Nephron (organoid): ENCODE measurements at regions not wholly inside any gene's neighbourhood (a gene's known extent, or its start where the extent isn't known, plus 50 kb on each side); places are given as distances from the start of the nearest gene placed in this dataset.

Experiments
- H3K27ac Mint-ChIP-seq, 3 experiments: 2 replicates each; pipeline ENCODE4 v1.8.0; 2020; ENCODE audit warnings: mixed read lengths in 3 of 3, mild to moderate bottlenecking in 2 of 3, moderate library complexity in 1 of 3
- H3K27me3 Mint-ChIP-seq: 2 replicates; pipeline ENCODE4 v1.8.0; 2021; ENCODE audit warnings: low read depth, mild to moderate bottlenecking, moderate library complexity, mixed read lengths
- H3K36me3 Mint-ChIP-seq: 2 replicates; pipeline ENCODE4 v1.8.0; 2020; ENCODE audit warnings: low read depth, mixed read lengths
- H3K4me1 Mint-ChIP-seq: 2 replicates; pipeline ENCODE4 v1.8.0; 2020; ENCODE audit warnings: mixed read lengths
- H3K4me3 Mint-ChIP-seq, 3 experiments: 2 replicates each; pipeline ENCODE4 v1.8.0; 2020; ENCODE audit warnings: mild to moderate bottlenecking in 3 of 3, mixed read lengths in 3 of 3, moderate library complexity in 2 of 3
- H3K9me3 Mint-ChIP-seq: 2 replicates; pipeline ENCODE4 v1.8.0; 2020; ENCODE audit warnings: mixed read lengths
- CTCF ChIP-seq, 3 experiments: fragments of 200-600 bp; sonication (generic); IDR thresholded peaks; one replicate each; pipeline ENCODE4 v1.5.0; 2021; ENCODE audit warnings: antibody characterized with exemption in 3 of 3; ENCODE audit not compliant: unreplicated experiment in 3 of 3

GRCh38 chr2:134083548-134083947 is 170.3 kb upstream of the MGAT5 start:
- Mint-ChIP-seq H3K9me3 (no peaks in the 10 kb centered on the region), H3K36me3 (no peaks in the 10 kb centered on the region), H3K4me1 (peaks cover 19% of the 10 kb centered on the region), H3K4me3 (no peak overlapping the region), H3K27me3 (peaks cover 19% of the 10 kb centered on the region), H3K27ac (no peak overlapping the region)
- no peak for TF ChIP-seq CTCF (IDR thresholded peaks at IDR 0.05; ENCODE audit: unreplicated experiment in 3 of 3)

- peaks cover 8% of the 10 kb centered on the region for H3K9me3 Mint-ChIP-seq
- no peak overlapping the region for H3K4me3 Mint-ChIP-seq
- peak overlapping the region; percentile 86 to 93 (median 92) for H3K27ac Mint-ChIP-seq
- no peaks in the 10 kb centered on the region for H3K36me3 Mint-ChIP-seq
- no peak for TF ChIP-seq CTCF (IDR thresholded peaks at IDR 0.05; ENCODE audit: unreplicated experiment in 3 of 3)
- peaks cover 7% of the 10 kb centered on the region for H3K4me1 Mint-ChIP-seq
- peaks cover 6% of the 10 kb centered on the region for H3K27me3 Mint-ChIP-seq
These were observed 167.2 kb upstream of the MGAT5 start for GRCh38 chr2:134086594-134087219.

- peaks cover 7% of the 10 kb centered on the region for H3K4me1 Mint-ChIP-seq
- peaks cover 6% of the 10 kb centered on the region for H3K27me3 Mint-ChIP-seq
- no peak for TF ChIP-seq CTCF (IDR thresholded peaks at IDR 0.05; ENCODE audit: unreplicated experiment in 3 of 3)
These were observed 166.4 kb upstream of the MGAT5 start for GRCh38 chr2:134087371-134087921.

GRCh38 chr2:134089454-134089853 is 164.4 kb upstream of the MGAT5 start:
- peaks cover 8% of the 10 kb centered on the region for H3K9me3 Mint-ChIP-seq
- no peaks in the 10 kb centered on the region for H3K36me3 Mint-ChIP-seq
- H3K27me3 Mint-ChIP-seq: peaks cover 6% of the 10 kb centered on the region
- no peak overlapping the region for H3K4me3 Mint-ChIP-seq
- TF ChIP-seq CTCF (IDR thresholded peaks at IDR 0.05; ENCODE audit: unreplicated experiment in 3 of 3): no peak
- H3K27ac Mint-ChIP-seq: no peak overlapping the region
- H3K4me1 Mint-ChIP-seq: peaks cover 7% of the 10 kb centered on the region

More at GRCh38 chr2:134087371-134087921, 166.4 kb upstream of the MGAT5 start:
- Mint-ChIP-seq H3K4me3 (no peak overlapping the region), H3K36me3 (no peaks in the 10 kb centered on the region), H3K9me3 (peaks cover 8% of the 10 kb centered on the region), H3K27ac (peak overlapping the region; percentile 86 to 93 (median 92))

- H3K4me3 Mint-ChIP-seq: no peak overlapping the region
- no peaks in the 10 kb centered on the region for H3K4me1 Mint-ChIP-seq
- H3K36me3 Mint-ChIP-seq: no peaks in the 10 kb centered on the region
- peaks cover 10% of the 10 kb centered on the region for H3K27me3 Mint-ChIP-seq
- TF ChIP-seq CTCF (IDR thresholded peaks at IDR 0.05; ENCODE audit: unreplicated experiment in 3 of 3): no peak
- no peaks in the 10 kb centered on the region for H3K9me3 Mint-ChIP-seq
- peak overlapping the region in 1 of 3 experiments; percentile 61 for H3K27ac Mint-ChIP-seq
These were observed 156.1 kb upstream of the MGAT5 start for GRCh38 chr2:134097740-134098139.

GRCh38 chr2:134098321-134098720 is 155.6 kb upstream of the MGAT5 start:
- Mint-ChIP-seq H3K9me3 (no peaks in the 10 kb centered on the region), H3K36me3 (no peaks in the 10 kb centered on the region), H3K4me1 (no peaks in the 10 kb centered on the region), H3K27me3 (peaks cover 10% of the 10 kb centered on the region), H3K4me3 (no peak overlapping the region), H3K27ac (no peak overlapping the region)
- no peak for TF ChIP-seq CTCF (IDR thresholded peaks at IDR 0.05; ENCODE audit: unreplicated experiment in 3 of 3)
